MM.1S (cell line): ENCODE measurements at regions not wholly inside any gene's neighbourhood (a gene's known extent, or its start where the extent isn't known, plus 50 kb on each side); places are given as distances from the start of the nearest gene placed in this dataset.

Source experiments
- DNase-seq: peaks from one replicate; pipeline ENCODE4 v3.0.0-alpha.2; 2015
- H2AFZ ChIP-seq: fragments of 300-600 bp; sonication (generic); 2 replicates; pipeline ENCODE4 v1.6.0; 2016; ENCODE audit warnings: antibody characterized with exemption, low read length
- H3F3A ChIP-seq: fragments of 300-600 bp; sonication (generic); 2 replicates; pipeline ENCODE4 v1.6.1; 2016; ENCODE audit warnings: mild to moderate bottlenecking, antibody characterized with exemption, low read length, moderate library complexity, mixed read lengths; ENCODE audit not compliant: insufficient read depth
- H3K27ac ChIP-seq: fragments of 300-600 bp; sonication (generic); 2 replicates; pipeline ENCODE4 v1.5.1; 2016; ENCODE audit warnings: mild to moderate bottlenecking, low read length
- H3K27me3 ChIP-seq: fragments of 300-600 bp; sonication (generic); replicated peaks from 2 replicates; pipeline ENCODE4 v1.6.0; 2016; ENCODE audit warnings: low read length; ENCODE audit not compliant: insufficient read depth
- H3K36me3 ChIP-seq: fragments of 300-600 bp; sonication (generic); replicated peaks from 2 replicates; pipeline ENCODE4 v1.6.1; 2016; ENCODE audit warnings: mild to moderate bottlenecking, low read length, mixed read lengths; ENCODE audit not compliant: insufficient read depth
- H3K4me1 ChIP-seq: fragments of 300-600 bp; sonication (generic); 2 replicates; pipeline ENCODE4 v1.6.1; 2016; ENCODE audit warnings: low read length, mixed read lengths
- H3K4me2 ChIP-seq: fragments of 300-600 bp; sonication (generic); 2 replicates; pipeline ENCODE4 v1.6.0; 2016; ENCODE audit warnings: low read depth, low read length
- H3K4me3 ChIP-seq: fragments of 300-600 bp; sonication (generic); 2 replicates; pipeline ENCODE4 v1.5.1; 2016; ENCODE audit warnings: low read length, mixed read lengths
- H3K79me2 ChIP-seq: fragments of 300-600 bp; sonication (generic); 2 replicates; pipeline ENCODE4 v1.6.1; 2016; ENCODE audit warnings: mixed run types, low read length, mixed read lengths
- H3K9ac ChIP-seq: fragments of 300-600 bp; sonication (generic); 2 replicates; pipeline ENCODE4 v1.6.1; 2016; ENCODE audit warnings: low read length, mixed read lengths
- H3K9me2 ChIP-seq: fragments of 300-600 bp; sonication (generic); replicated peaks from 2 replicates; pipeline ENCODE4 v1.6.1; 2016; ENCODE audit warnings: mild to moderate bottlenecking, low read length, mixed read lengths; ENCODE audit not compliant: insufficient read depth
- H3K9me3 ChIP-seq: fragments of 300-600 bp; sonication (generic); replicated peaks from 2 replicates; pipeline ENCODE4 v1.6.1; 2016; ENCODE audit warnings: mild to moderate bottlenecking, low read length, mixed read lengths; ENCODE audit not compliant: insufficient read depth
- H4K20me1 ChIP-seq: fragments of 300-600 bp; sonication (generic); 2 replicates; pipeline ENCODE4 v1.6.1; 2016; ENCODE audit warnings: mild to moderate bottlenecking, low read length, moderate library complexity, mixed read lengths; ENCODE audit not compliant: insufficient read depth
- EZH2 ChIP-seq: fragments of 300-600 bp; sonication (generic); optimal IDR thresholded peaks from 2 replicates; pipeline ENCODE3; 2017; ENCODE audit warnings: low read depth, mild to moderate bottlenecking, antibody characterized with exemption, low read length, mixed read lengths
- EZH2phosphoT487 ChIP-seq: fragments of 300-600 bp; sonication (generic); IDR thresholded peaks from 2 replicates; pipeline ENCODE4 v1.6.1; 2018; ENCODE audit warnings: antibody characterized with exemption, low read length
- TF ChIP-seq, protein P1 (sequence below): fragments of 300-600 bp; sonication (generic); IDR thresholded peaks from 2 replicates; pipeline ENCODE4 v1.5.1; 2016; ENCODE audit warnings: antibody characterized with exemption, low read length, mixed read lengths

- Histone ChIP-seq H3K4me3 (no peak overlapping the region), H3K9ac (no peak overlapping the region), H3K4me2 (no peak overlapping the region), H3F3A (no peaks in the 10 kb centered on the region), H2AFZ (no peak overlapping the region), H3K9me3 (no peaks in the 10 kb centered on the region), H3K79me2 (no peaks in the 10 kb centered on the region), H3K27me3 (no peaks in the 10 kb centered on the region), H3K27ac (no peak overlapping the region), H3K36me3 (no peaks in the 10 kb centered on the region), H3K4me1 (no peaks in the 10 kb centered on the region), H4K20me1 (no peaks in the 10 kb centered on the region), H3K9me2 (no peaks in the 10 kb centered on the region)
- TF ChIP-seq EZH2phosphoT487 = no peak
- no peak for TF ChIP-seq EZH2
- TF ChIP-seq, protein P1, sequence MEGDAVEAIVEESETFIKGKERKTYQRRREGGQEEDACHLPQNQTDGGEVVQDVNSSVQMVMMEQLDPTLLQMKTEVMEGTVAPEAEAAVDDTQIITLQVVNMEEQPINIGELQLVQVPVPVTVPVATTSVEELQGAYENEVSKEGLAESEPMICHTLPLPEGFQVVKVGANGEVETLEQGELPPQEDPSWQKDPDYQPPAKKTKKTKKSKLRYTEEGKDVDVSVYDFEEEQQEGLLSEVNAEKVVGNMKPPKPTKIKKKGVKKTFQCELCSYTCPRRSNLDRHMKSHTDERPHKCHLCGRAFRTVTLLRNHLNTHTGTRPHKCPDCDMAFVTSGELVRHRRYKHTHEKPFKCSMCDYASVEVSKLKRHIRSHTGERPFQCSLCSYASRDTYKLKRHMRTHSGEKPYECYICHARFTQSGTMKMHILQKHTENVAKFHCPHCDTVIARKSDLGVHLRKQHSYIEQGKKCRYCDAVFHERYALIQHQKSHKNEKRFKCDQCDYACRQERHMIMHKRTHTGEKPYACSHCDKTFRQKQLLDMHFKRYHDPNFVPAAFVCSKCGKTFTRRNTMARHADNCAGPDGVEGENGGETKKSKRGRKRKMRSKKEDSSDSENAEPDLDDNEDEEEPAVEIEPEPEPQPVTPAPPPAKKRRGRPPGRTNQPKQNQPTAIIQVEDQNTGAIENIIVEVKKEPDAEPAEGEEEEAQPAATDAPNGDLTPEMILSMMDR = no peak
- no peak for DNase-seq
These were observed 228.3 kb downstream of the TTLL2 start for GRCh38 chr6:167552961-167553735.

GRCh38 chr6:167553736-167554119, 228.8 kb downstream of the TTLL2 start:
- Histone ChIP-seq H3K27ac (no peak overlapping the region), H3K4me1 (no peaks in the 10 kb centered on the region)

GRCh38 chr6:167554854-167555253, 230.0 kb downstream of the TTLL2 start:
- Histone ChIP-seq H3K27me3 (no peaks in the 10 kb centered on the region), H3K79me2 (no peaks in the 10 kb centered on the region), H3K4me2 (no peak overlapping the region), H3K27ac (no peak overlapping the region), H3K9me3 (no peaks in the 10 kb centered on the region), H3K4me1 (no peaks in the 10 kb centered on the region), H3K9ac (no peak overlapping the region), H4K20me1 (no peaks in the 10 kb centered on the region), H3K9me2 (no peaks in the 10 kb centered on the region), H3K4me3 (no peak overlapping the region), H3K36me3 (no peaks in the 10 kb centered on the region), H3F3A (no peaks in the 10 kb centered on the region), H2AFZ (no peak overlapping the region)
- no peak for DNase-seq
- TF ChIP-seq EZH2phosphoT487 (no peak), EZH2 (no peak)
- TF ChIP-seq, protein P1 = no peak

More at GRCh38 chr6:167553736-167554119, 228.8 kb downstream of the TTLL2 start:
- no peaks in the 10 kb centered on the region for H3K9me2 ChIP-seq
- H3K4me3 ChIP-seq = no peak overlapping the region
- no peaks in the 10 kb centered on the region for H3K9me3 ChIP-seq
- DNase-seq = no peak
- TF ChIP-seq, protein P1 = no peak
- TF ChIP-seq EZH2phosphoT487 (no peak), EZH2 (no peak)
- no peak overlapping the region for H3K4me2 ChIP-seq
- H3K36me3 ChIP-seq = no peaks in the 10 kb centered on the region
- H3K79me2 ChIP-seq = no peaks in the 10 kb centered on the region
- no peak overlapping the region for H2AFZ ChIP-seq
- no peaks in the 10 kb centered on the region for H3F3A ChIP-seq
- H4K20me1 ChIP-seq = no peaks in the 10 kb centered on the region
- no peak overlapping the region for H3K9ac ChIP-seq
- no peaks in the 10 kb centered on the region for H3K27me3 ChIP-seq
